ACHN (cell line): ENCODE measurements at regions not wholly inside any gene's neighbourhood (a gene's known extent, or its start where the extent isn't known, plus 50 kb on each side); places are given as distances from the start of the nearest gene placed in this dataset.
"Not testable (repeated sequence)": the region's sequence is repeated elsewhere in the genome, so short reads cannot be mapped to it uniquely, and the experiment has no call there.

Experiments
- DNase-seq: peaks from one replicate; pipeline ENCODE4 v3.0.0-alpha.2; 2015
- in situ Hi-C: cut with HindIII; loops from 2 replicates; pipeline ENCODE4 v1.10.0; 2017; ENCODE audit warnings: low sequenced_read_pairs, low pct_ligation_motif_present, low pct_unique_long_range_greater_than_20kb

DNA sequence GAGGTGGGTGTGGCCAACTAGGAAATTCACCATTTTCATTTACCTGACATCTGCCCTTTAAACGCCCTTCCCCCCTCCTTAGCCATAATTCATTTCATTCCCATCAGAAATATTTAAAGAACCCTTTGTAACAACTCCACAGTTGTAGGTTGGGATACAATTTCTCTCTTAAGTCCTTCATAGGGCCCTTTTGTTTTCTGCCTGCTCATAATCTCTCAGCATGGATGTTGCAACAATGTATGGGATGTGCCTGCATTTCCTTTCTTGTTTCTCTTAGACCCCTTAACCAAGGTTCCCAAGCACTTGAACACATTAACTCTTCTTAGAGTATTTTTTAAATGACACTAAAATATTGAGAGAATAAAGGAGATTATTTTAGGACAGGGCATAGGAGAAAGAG lies 51.7 kb upstream of the MYO10 start:
- DNase-seq = no peak
- in situ Hi-C loops = no loop called here

DNA sequence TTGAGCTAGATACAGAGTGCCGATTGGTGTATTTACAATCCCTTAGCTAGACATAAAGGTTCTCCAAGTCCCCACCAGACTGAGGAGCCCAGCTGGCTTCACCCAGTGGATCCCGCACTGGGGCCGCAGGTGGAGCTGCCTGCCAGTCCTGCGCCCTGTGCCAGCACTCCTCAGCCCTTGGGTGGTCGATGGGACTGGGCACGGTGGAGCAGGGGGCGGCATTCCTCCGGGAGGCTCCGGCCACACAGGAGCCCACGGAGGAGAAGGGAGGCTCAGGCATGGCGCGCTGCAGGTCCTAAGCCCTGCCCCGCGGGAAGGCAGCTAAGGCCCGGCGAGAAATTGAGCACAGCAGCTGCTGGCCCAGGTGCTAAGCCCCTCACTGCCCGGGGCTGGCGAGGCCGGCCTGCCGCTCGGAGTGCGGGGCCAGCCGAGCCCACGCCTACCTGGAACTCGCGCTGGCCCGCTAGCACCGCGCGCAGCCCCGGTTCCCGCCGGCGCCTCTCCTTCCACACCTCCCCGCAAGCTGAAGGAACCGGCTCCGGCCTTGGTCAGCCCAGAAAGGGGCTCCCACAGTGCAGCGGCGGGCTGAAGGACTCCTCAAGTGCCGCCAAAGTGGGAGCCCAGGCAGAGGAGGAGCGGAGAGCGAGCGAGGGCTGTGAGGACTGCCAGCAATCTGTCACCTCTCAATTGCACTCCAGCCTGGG lies 54.9 kb upstream of the MYO10 start:
- in situ Hi-C loops, DNase-seq: not testable (repeated sequence)

DNA sequence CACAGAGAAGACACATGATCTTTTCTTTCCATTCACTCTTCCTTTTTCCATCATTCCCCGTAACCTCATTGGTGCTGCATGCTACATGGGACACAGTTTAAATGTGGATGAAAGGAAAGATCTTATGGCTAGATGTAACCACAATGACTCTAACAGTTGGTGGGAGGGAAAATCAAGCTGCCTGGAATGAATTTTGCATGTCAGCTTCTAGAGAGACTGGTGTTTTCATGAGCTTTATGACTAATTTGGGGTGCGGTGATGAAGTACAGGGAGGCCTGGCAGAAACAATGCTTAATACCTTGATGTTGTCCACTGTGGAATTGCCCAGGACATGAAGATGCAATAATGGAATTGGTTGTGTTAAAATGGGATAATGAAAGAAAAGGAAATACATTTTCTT lies 55.9 kb upstream of the MYO10 start:
- in situ Hi-C loops = no loop called here
- no peak for DNase-seq

DNA sequence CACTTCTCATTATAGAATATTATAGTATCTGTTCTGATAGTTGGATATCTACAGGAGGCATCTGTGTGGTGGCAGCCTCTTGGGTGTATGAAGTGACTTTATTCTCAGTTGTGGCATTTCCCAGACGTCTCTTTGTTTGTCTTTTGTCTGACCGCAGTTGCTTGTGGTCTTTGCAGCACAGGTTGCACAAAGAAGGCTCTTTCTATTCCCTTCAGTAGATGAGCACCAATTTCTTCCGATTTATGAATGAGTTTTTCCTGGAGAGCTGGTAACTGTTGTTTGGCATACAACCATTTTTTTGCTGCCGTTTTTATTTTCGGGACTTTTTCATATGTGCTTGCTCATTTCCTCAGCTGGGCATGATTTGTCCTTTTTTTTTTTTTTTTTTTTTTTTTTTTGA lies 56.4 kb upstream of the MYO10 start:
- DNase-seq = no peak
- in situ Hi-C loops = no loop called here

GRCh38 chr5:16994565-16994964 lies 58.5 kb upstream of the MYO10 start:
- no peak for DNase-seq
- in situ Hi-C loops = no loop called here

GRCh38 chr5:16995372-16995771 lies 59.3 kb upstream of the MYO10 start:
- no peak for DNase-seq
- in situ Hi-C loops = no loop called here

GRCh38 chr5:17000291-17000939 lies 64.3 kb upstream of the MYO10 start:
- in situ Hi-C loops = no loop called here
- DNase-seq = peak; percentile 92

- no peak for DNase-seq
- in situ Hi-C loops = no loop called here
Observed at GRCh38 chr5:17001428-17001827, 65.3 kb upstream of the MYO10 start.

GRCh38 chr5:17004441-17005106 lies 68.5 kb upstream of the MYO10 start:
- in situ Hi-C loops = no loop called here
- DNase-seq = no peak

- DNase-seq = no peak
- in situ Hi-C loops = no loop called here
Observed at GRCh38 chr5:17005107-17005828, 69.2 kb upstream of the MYO10 start.

DNA sequence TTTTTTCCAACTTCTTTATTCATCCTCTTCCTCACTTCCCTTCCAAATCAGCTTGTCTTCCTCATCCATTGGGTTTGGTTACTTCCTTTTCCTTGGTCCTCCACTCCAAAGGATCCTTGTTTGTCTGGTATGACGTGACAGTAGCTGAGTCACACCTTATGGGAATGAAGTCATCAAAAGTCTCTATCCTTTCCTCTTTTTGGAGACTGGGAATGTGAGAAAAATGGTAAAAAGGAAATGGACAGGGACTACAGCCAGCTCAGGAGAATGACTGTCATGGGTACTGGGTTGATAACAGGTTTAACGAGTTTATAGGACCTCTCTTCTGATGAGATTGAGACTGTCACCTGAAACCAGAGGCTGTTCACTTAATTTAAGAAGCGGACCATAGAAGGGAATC lies 76.2 kb upstream of the MYO10 start:
- no peak for DNase-seq
- in situ Hi-C loops = no loop called here

- no peak for DNase-seq
- in situ Hi-C loops = no loop called here
Observed at GRCh38 chr5:17014686-17015085, 78.6 kb upstream of the MYO10 start.

DNA sequence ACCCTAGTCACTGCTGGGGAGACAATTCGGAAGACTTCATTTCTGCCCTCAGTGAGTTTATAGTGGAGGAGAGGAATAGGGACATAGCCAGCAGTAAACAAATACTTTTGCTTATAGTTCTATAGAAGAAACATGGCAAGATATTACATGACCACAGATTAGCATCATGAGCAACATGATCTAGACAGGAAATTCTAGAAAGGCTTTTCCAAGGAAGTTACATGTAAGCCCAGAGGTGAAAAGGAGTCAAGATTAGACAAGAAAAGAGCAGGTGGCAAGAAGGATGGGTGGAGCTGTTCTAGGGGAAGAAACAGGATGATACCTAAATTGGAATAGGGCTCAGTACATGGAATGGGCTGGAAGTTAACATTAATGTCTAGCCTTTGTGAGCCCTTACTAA lies 82.8 kb upstream of the MYO10 start:
- DNase-seq = no peak

GRCh38 chr5:17019324-17019723 lies 83.2 kb upstream of the MYO10 start:
- no peak for DNase-seq
- in situ Hi-C loops = no loop called here

More for the DNA sequence above, 82.8 kb upstream of the MYO10 start:
- in situ Hi-C loops = no loop called here

DNA sequence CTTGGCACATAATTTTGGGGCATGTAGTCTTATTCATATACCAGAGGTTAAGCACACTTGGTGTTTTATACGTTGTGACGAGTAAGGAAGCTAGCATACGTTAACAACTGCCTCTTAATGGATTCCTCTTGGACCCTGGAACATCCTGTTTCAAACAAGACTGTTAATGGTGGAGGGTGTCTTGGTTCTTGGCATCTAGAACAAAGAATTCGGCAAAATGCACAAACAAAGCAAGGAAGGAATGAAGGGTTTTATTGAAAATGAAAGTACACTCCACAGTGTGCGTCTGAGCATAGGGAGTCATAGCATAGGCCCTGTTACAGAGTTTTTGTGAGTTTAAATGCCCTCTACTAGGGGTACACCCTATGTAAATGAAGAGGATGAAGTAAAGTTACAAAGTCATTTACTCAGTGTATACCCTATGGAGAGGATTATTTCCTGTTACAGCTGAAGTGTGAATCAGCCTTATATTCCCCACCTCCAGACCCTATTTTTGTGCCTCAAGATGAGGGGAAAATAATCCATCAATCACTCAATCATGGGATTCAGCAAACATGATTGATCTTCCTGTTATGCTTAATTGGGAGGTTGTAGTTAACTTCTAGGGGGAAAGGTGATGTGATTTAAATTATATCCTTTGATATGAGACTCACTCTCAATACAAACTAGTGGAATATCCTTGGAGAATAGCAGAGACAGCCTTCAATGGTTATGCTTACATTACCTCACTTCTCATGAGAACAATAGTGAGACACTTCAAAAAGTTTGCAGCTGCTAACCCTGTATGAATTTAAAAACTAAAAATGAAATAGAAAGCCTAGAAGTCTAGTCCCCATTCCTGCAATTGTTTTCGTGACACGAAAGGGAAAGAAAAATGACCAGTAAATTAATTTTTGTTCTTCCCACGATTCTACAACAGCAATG lies 84.9 kb upstream of the MYO10 start:
- in situ Hi-C loops = no loop called here

DNA sequence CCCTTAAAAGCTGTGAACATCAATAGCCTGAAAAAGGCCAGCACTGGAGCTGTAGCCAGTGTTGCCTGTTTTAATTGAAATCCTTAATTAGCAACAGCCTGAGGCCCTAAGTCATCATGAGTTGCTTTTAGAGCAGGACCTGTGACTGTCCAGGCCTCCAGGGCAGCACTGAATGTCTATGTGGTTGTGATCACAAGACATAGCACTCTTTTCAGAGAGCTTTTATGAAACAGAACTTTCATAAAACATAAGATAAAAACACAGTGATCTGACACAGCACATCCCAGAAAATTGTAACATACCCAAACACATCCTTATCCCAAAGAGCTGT lies 85.5 kb upstream of the MYO10 start:
- in situ Hi-C loops = no loop called here

More for the DNA sequence above, 84.9 kb upstream of the MYO10 start:
- DNase-seq = no peak

DNA sequence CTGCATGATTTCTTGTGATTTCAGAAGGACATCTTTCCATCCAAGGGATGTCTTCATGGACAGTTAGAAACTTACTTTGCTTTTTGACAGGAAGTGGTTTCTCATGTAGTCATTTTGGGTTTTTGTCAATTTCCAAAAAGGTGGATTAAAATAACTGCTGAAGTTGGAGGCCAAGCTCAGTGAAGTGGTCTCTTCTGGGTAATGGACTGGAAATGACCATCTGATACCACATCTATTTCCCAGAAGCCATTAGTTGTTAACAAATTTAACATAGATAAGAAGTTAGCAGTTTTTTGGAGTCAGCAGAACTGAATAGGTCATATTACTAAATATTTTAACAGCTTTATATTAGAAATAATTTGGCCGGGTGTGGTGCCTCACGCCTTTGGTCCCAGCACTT lies 86.2 kb upstream of the MYO10 start:
- in situ Hi-C loops = no loop called here
- no peak for DNase-seq

More for the DNA sequence above, 85.5 kb upstream of the MYO10 start:
- no peak for DNase-seq

GRCh38 chr5:17024686-17025180 lies 88.6 kb upstream of the MYO10 start:
- DNase-seq = no peak

More at GRCh38 chr5:17024686-17025180, 88.6 kb upstream of the MYO10 start:
- in situ Hi-C loops = no loop called here
